GM21528 (cell line): ENCODE measurements at regions not wholly inside any gene's neighbourhood (a gene's known extent, or its start where the extent isn't known, plus 50 kb on each side); places are given as distances from the start of the nearest gene placed in this dataset.

Source experiments
- ATAC-seq: cut with Tn5 transposase; IDR thresholded peaks from one replicate; pipeline ENCODE4 v1.9.1; 2021; ENCODE audit warnings: mild to moderate bottlenecking, moderate library complexity; ENCODE audit not compliant: unreplicated experiment, low FRiP score

DNA sequence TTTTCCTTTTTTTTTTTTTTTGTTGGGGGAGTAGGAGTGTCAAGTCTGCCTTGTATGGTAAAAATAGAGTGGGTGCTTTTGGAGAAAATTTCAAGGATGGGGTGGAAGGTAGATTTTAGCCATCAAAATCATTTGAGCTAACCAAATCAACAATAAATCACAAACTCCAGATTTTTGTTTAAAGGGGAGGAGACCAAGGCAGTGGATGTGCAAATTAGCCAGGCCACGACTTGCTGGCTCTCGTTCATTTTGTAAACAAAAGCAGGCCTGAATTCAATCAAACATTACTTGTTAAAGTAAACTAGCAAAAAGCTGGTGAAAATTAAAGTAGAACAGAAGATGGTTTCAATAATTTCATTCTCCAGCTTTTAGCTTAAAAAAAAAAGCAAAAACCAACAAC is 387.2 kb downstream of the BMP4 start:
- ATAC-seq = no peak

DNA sequence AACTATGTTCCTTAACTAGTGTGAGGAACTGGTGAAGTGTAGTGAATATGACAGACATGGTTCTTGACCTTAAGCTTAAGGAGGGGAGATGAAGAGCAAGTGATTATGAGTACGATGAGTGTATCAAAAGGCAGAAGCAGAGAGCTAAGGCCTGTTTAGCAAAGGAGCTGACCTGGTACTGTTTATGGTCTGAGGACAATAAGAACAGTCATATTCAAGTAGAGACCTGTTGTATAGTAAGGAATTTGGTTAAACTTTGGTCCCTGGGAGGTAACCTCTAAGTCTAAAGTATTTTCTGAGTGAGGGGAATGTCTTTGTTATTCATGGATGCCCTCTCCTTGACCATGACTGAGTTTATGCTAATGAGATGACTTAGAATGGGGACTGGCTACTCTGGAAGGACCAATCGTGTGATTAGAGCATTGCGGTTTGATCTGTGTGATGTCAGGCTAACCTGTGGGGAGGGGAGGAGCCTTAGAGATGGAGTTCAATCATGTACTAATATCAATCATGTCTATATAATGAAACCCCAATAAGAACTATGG is 389.3 kb downstream of the BMP4 start:
- ATAC-seq = no peak

DNA sequence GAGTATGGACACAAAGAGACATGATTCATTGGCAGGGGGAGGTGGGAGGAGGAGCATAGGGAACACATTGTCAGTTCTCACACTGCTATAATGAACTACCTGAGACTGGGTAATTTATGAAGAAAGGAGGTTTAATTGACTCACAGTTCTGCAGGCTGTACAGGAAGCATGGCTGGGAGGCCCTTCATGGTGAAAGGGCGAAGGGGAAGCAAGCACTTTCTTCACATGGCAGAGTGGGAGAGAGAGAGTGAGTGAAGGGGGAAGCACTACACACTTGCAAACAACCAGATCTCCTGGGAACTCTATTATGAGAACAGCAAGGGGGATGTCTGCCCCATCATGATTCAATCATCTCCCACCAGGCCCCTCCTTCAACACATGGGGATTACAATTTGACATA is 391.8 kb downstream of the BMP4 start:
- ATAC-seq = no peak

DNA sequence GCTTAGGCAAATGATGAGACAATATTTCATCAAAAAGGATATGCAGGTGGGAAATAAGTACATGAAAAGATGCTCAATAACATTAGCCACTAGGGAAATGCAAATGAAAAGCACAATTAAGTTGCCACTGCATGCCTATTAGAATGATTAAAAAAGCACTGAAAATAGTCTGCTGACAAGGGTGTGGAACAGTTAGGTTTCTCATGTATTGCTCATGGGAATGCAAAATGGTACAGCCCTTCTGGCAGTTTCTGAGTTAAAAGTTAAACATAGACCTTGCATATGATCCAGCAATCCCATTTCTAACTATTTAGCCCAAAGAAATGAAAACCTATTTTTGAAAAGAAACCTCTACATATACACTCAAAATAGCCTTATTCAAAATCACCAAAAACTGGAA is 393.0 kb downstream of the BMP4 start:
- no peak for ATAC-seq

DNA sequence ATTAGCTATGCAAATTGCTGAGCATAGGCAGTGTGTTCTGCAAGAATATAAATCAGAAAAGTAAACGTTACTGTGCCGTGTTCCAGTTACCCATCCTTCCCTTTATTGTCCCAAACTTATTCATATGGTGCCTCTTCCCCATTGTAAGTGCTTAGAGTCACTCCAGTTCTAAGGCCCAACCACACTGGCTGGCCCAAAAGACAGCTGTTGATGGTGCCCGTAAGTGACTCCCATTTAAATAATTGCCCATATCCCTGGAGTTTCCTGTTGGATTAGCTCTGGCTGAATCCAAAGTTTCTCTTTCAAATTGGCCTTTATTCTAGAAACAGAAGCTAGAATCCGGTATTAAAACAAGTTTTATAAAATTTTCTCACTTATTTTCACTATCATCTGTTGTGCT is 400.1 kb upstream of the DDHD1 start:
- ATAC-seq = no peak

DNA sequence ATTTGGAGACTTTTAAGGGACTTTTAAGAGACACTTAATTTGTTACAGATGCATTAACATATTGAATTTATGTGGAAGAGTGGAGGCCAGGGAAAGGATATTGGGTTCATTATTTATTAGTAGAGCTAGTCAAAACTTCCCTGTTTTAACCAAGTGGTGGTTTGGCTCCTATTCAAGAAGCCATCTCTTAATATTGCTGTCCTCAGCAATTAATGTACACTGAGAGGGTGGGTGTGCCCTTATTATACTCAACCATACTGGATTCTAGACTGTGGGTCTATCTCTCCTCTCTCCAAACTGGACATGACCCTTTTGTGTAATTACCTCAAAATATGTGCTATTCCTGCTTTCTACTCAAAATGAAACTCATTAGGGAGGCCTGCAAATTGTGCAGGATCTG is 398.7 kb upstream of the DDHD1 start:
- ATAC-seq = no peak

DNA sequence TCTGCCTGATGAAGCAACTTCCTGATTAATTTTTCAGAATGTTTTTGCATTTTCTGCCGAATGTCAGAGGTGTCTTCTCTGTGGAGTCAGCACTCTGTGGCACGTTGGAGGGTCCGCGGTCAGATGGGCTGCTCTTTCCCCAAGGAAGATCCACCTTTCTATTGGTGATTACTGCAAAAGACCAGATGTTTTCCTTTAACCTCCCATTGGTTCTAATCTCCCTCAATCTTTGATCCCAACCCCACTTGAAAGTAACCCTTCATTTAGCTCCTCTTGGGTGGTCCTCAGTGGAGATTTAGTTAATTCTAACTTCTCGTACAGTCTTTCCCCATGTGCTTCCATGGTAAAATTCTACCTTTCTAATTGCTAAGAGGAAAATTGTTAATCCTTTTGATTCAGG is 397.7 kb upstream of the DDHD1 start:
- no peak for ATAC-seq

DNA sequence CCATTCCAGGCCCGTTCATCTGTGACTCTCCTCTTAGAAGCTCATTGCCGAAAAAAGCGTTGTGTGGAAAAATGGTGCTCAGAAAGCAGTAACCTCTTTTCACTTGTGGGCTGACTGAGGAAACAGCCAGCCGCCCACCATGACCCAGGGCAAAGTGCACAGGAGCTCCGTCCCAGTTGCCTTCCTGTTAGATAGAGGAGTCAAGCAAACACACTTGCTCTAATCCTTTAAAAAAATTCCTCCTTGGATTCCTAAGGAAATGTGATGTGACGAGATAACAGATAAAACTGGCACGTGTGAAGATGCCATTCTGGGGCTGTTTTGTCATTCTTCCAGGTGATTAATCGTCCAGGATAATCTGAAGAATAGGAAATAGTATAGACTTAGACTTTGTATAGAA is 396.8 kb upstream of the DDHD1 start:
- ATAC-seq = no peak

DNA sequence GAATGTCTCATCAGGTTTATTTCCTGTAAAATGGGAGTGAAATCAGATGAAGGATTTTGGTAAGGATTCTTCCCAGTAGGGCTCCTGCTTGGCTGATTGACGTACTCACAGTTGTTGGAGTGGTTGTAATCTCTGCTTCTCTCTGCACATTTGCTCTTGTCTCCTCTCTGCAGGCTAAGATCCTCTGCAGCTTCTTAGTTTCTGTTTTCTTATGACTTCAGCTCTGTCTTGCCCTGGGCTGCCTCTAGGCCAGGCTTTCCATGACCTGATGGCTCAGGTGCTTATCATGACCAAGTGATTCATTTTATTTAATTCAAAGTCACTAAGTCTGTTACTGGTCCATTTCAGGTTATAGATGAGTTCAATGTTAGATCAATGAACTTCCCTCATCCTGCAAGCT is 394.5 kb upstream of the DDHD1 start:
- ATAC-seq = no peak

DNA sequence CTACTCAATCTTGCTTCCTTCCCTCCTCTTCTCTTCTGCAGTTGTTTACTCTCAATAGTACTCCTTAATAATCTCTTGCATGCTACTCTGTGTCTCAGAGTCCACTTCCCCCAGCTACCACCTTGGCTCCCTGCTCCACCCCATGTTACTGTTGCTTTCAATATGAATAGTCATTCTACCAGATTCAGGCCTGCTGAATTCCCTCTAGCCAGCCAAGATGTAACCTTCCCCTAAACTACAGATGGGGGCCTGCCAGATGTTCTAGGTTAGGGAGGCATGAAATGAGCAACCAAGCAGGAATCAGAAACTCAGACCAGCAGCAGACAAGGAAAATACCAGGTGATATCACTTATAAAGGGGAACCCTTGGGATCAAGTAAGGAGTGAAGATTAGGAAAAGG is 392.1 kb upstream of the DDHD1 start:
- peak; percentile 60 for ATAC-seq

DNA sequence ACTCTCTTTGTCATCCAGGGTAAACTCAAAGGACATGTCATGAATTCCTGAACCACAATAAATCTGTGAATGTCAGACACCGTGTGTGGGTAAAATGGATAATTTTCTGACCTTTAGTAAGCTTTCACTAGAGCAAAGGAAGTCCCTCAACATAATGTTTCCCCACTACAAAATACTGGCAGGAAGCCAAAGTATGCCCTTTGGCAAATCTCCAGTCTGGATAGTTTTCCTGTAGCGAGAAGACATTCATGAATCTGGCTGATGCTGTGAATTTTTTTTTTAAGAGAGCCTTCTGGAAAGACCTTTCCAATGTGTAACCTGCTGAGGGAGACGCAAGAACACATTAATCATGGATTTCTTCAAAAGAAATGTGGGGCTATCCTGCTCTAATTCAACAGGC is 389.6 kb upstream of the DDHD1 start:
- no peak for ATAC-seq

DNA sequence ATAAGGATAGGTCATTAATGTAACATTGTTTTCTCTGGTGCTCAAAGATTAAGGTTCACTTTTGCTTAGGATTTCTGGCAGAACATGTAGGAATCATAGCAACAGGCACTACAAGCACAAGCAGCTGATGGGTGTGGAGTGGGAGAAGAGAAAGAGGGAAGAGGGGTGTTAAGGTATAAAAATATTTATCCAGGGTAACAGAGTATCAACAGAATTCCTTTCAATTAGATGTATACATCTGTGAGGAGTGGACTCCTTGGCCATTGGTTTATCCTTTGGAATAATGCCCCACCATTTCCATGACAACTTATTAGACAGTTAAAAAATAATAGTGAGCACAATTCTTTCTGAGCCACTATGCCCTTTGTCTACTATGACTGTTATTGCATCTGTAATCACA is 388.3 kb upstream of the DDHD1 start:
- ATAC-seq = no peak

DNA sequence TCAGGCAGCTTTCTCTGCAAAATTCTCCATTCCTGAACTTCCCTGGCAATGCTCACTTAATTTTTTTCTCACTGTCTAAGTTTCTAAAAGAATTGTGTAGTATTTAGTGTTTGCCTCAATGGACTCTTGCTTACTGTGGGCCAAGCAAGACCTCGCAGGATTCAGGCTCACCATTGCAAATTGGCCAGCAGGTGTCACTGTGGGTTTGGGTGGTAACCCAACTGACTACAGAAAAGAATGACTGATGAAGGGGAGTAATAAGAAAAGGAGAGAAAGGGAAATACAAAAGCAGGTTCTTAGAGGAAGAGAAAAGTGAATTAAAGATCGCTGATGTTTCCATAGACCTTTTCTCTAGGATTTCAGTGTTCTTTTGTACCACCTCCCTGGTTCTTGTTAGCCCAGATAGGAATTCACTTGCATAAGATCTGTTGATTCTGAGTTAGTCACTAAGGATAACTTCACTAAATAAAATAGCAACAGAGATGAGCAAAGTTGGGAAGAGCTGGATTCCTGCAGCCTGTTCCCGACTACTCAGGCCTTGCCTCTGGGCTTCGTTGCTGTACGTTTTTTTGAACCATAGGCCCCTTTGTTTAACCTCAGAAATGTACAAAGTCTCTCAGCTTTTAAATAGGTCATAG is 386.5 kb upstream of the DDHD1 start:
- ATAC-seq = no peak

DNA sequence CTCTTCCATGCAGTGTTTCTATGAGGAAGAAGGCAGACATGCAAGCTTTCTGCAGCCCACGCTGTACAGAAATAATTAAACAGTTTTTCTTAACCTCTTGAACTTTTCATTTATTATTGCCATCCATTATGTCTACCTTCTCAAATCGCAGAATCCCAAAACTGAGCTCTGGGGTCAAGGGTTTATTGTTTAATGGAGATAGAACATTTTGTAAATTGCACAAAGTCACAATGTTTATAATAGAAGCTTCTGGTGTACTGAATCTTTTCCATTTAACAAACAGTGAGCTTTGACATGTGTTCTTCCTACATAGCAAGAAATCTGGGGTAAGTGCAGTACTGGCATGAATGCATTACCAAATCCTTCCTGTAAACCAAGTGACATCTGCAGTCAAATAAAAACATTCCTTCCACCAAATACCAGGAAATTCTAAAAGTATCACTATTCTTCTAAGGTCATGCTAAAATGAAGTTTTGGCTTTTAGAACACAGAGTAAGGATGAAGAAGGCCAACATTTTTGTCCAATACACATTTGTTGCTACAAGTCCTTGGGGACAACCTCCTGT is 385.3 kb upstream of the DDHD1 start:
- ATAC-seq = no peak

DNA sequence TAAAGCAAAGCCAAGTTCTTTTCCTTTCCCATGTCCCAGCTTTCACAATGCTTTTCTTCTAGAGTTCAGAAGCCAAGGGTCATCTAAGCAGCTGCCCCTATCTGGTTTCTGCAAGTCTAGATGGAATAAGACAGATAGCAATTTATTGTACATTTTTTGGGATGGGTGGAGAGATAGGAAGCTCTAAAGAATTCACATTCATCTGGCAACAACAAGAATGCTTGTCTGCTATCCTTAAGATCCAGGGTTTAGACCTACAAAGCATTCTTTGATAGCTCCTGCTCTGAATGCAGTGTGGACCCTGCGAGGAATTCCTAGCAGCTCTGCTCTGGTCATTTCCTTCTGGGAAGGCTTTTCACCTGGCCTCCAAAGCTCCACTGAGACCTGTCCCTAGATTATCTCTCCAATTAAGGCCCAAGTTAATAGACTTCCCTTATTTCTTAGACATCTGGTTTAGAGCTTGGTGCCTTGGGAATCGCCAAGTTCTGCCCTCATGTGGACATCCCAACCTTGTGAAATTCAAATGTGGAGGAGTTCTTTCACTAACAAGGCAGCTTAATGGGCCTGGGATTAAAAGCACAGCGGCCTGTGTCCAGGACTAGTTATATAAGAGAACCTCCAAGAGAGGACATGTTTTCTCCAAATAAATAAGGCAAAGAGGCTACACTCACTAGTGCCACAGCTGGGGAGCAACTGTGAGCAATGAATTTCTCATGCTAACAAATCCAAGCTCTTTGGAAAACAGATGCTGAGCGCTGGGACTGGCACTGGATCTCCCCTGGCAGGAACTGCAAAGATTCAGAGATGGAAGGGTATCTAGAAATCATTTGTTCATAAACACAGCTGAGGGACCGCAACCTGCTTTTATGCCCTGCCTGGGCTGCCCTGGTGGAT is 384.5 kb upstream of the DDHD1 start:
- no peak for ATAC-seq

DNA sequence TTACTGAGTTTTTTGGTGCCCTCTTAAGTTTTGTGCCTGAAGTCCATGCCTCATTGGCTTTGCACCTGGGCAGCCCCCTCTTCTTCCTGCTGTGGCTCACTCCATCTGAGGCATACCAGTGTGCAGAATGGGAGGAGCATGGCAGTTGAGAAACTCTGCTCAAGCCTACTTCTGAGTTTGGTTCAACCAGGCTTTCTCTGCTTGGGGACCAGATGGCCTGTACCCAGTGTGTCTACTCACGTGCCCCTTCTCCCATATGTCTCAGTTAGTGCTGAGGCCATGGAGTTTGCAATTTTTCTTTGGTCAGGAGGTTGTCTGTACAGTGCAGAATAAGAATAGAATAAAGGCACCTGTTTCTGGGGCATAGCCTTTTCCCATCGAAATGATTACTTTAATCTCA is 383.3 kb upstream of the DDHD1 start:
- ATAC-seq = no peak

DNA sequence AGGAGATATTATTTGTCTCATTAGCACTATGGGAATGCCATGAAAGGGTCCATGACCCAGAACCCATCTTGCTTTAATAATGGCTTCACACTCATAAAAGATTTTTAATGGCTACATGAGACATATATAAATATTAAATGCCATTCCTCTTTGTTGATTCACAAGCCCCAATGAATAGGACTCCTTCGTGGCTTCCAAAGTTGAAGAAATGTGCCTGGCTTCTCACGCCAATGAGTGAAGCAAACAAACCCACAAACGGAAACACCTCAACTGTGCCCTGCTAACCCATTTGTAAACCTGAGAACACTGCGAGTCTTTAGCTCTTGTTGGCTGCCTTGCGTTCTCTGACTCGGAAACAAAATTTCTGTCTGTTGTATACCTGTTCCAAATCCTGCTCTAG is 381.7 kb upstream of the DDHD1 start:
- ATAC-seq = no peak

DNA sequence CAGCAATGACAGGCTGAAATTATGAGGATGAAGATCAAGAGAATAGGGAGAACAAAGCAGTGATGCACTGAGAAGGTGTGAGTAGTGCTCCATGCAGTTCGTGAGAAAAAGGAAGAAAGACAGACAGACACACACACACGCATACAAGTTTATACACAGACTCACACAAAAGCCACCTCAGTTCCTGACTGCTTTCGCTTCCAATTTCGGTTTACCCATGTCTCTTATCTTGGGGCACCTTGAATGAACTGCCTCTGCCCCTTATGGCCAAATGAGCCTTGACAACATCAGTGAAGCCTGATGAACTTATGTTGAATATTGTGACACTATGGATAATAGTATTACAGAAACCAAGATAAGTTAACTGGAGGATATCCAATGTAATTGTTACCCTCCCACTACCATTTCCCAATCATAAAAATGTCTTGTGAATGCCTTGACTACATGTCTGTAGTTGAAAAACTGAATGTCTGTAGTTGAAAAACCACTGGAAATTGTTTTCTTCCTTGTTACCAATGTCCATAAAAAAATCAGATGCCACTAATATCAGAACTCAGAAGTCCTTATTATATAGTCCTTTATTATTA is 380.4 kb upstream of the DDHD1 start:
- no peak for ATAC-seq

DNA sequence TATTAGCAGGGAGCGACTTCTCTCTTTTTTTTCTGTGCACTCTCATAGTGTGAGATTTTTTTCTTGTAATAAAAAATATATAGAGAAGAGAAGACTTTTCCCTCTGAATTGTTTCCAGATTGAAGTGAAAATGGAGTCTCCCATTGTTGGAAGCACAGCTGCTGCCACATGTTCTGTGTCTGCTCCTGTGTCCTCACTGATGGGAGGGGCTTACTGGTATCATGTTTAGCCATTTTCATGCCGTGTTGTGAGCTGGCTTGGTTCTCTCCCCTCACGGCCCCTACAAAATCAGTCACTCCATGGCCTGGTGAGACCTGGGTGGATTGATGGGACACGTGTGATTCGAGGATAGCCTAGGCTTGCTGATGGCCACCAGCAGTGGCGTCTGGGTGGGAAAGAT is 379.7 kb upstream of the DDHD1 start:
- no peak for ATAC-seq

DNA sequence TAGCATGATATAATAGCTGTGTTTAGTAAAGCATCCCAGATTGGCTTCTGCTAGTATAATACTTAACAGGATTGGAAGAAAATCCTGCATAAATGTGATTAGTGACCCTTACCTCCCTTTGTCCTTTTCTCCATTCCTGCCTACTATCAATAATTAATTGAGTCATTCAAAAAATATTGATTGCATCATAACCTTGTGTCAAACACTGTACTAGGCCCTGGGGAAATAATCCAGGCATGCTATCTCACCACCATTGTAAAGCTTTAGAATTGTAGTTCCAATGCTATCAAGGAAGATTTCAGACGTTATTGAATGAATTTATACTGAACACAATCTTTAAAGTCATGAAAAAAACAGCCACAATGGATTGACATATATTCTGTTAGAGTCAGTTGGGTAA is 378.6 kb upstream of the DDHD1 start:
- ATAC-seq = no peak

DNA sequence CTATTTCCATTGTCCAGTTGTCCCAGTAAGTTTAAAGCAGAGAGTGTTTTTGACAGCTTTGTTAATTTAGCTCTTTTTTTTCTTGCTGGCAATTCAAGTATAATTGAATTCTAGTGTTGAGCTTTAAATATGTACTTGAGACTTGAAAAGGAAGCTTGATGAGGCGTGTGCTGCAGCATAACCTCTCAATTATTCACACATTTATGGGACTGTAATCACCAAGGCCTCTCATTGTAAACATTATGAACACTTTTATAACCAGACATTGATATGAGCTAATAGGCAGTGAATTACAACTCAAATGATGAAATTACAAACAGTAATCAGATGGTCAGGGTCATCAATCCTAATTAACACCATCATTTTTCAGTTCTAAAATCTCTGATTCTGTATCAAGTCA is 378.0 kb upstream of the DDHD1 start:
- ATAC-seq = no peak
